ENCODE measurements at regions not wholly inside any gene's neighbourhood (a gene's known extent, or its start where the extent isn't known, plus 50 kb on each side); places are given as distances from the start of the nearest gene placed in this dataset.

DNA sequence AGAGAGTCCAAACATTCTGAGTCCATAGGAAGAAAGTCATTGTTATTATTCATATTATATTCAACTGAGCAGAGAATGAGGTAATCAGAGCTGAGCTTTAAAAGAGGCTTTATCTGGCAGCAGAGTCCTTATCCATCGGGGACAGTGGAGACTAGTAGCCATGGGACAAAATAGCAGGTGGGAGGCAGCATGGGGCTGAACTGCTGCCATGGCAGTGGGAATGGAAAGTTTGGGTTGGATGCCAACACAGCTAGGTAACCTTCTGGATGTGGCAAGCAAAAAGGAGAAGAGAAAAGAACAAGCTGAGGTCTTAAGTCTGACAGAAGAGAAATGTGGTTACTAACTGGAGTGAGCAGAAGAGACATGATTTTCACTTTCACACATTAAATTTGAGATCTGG is 71.0 kb upstream of the CDKN3 start:
- 75 to 97% (median 86%) methylated on average over 1 of the region's 1 CpG for WGBS, 5 donors
- Histone ChIP-seq H3K36me3 (no peaks in the 10 kb centered on the region), H3K27me3 (replicated peaks in 1 of 7) (peaks cover 0 to 11% (median 0%) of the 10 kb centered on the region in 7 donors), H3K4me1 (peaks cover 0 to 8% (median 0%) of the 10 kb centered on the region in 6 donors), H3K27ac (no peak overlapping the region), H3K4me3 (no peak overlapping the region), H3K9me3 (no peaks in the 10 kb centered on the region)
- intact Hi-C loops (cut with DNase I; ENCODE audit: low total_unique reads): no loop called here
- no peak for DNase-seq
- no peak for TF ChIP-seq POLR2AphosphoS5 (IDR thresholded peaks at IDR 0.05)
- no peak for TF ChIP-seq POLR2A (IDR thresholded peaks at IDR 0.05)
- TF ChIP-seq, protein P1, sequence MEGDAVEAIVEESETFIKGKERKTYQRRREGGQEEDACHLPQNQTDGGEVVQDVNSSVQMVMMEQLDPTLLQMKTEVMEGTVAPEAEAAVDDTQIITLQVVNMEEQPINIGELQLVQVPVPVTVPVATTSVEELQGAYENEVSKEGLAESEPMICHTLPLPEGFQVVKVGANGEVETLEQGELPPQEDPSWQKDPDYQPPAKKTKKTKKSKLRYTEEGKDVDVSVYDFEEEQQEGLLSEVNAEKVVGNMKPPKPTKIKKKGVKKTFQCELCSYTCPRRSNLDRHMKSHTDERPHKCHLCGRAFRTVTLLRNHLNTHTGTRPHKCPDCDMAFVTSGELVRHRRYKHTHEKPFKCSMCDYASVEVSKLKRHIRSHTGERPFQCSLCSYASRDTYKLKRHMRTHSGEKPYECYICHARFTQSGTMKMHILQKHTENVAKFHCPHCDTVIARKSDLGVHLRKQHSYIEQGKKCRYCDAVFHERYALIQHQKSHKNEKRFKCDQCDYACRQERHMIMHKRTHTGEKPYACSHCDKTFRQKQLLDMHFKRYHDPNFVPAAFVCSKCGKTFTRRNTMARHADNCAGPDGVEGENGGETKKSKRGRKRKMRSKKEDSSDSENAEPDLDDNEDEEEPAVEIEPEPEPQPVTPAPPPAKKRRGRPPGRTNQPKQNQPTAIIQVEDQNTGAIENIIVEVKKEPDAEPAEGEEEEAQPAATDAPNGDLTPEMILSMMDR (IDR thresholded peaks at IDR 0.05 in 8 of 11, conservative IDR thresholded peaks at IDR 0.05 in 3 of 11): no peak

DNA sequence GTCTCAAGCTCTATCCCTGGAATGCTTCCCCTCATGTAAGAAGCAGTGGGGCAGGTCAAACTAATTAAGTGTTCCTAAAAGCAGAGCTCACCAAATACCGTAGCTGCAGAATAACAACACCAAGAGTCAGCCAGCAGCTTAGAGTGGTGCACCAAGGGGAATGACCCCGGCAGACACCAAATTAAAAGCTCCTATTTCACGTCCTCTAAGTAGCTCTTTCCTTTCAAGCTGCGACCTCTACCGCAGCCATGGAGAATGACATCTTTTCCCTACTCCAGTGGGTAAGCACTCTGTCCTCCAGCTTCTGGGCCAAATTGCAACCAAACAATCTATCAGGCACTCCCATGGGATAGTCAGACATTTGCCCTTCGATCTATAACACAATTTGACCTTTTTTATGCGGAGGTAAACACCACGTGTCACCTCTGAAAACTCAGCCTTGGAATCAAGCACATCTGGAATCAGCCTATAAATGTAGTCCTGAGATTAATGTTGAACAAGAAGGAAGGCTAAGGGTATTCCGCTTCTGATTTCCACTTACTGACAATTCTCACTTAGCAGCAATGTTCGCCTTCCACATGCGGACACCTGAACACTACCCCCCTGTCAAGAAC is 67.6 kb upstream of the CDKN3 start:
- no peak overlapping the region for H3K27ac ChIP-seq
- DNase-seq: no peak
- no peak overlapping the region for H3K4me3 ChIP-seq
- H3K27me3 ChIP-seq (replicated peaks in 1 of 7): peaks cover 0 to 7% (median 0%) of the 10 kb centered on the region in 7 donors
- intact Hi-C loops (cut with DNase I; ENCODE audit: low total_unique reads): no loop called here
- H3K36me3 ChIP-seq: no peaks in the 10 kb centered on the region
- H3K9me3 ChIP-seq: no peaks in the 10 kb centered on the region
- TF ChIP-seq POLR2AphosphoS5 (IDR thresholded peaks at IDR 0.05) (no peak), POLR2A (IDR thresholded peaks at IDR 0.05) (no peak)
- TF ChIP-seq, protein P1 (IDR thresholded peaks at IDR 0.05 in 8 of 11, conservative IDR thresholded peaks at IDR 0.05 in 3 of 11): peak in 10 of 11 experiments; percentile 22 to 63 (median 44)
- WGBS, 5 donors: 27 to 32% (median 28%) methylated on average over 11 of the region's 11 CpGs
- peaks cover 0 to 8% (median 0%) of the 10 kb centered on the region in 6 donors for H3K4me1 ChIP-seq

DNA sequence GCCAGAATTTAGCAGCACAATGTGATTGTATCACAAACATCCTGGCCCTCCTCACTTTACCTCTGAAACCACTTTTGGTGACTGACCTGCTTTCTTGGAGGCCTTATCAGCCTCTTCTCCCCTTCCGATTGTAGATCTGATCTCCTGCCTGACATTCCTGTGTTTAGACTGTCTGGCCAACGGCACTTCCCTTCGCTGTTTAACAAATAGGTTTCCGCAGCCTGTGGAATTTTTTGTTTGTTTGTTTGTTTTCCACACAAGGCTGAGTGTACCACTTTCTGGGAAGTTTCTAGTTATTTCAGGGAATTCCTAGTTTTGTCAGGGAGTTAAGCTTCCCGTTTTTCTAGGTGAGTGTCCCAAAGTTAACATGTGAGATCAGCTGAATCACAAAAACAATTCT is 65.9 kb upstream of the CDKN3 start:
- H3K4me3 ChIP-seq: no peak overlapping the region
- TF ChIP-seq POLR2A (IDR thresholded peaks at IDR 0.05) (no peak), POLR2AphosphoS5 (IDR thresholded peaks at IDR 0.05) (no peak)
- TF ChIP-seq, protein P1 (IDR thresholded peaks at IDR 0.05 in 8 of 11, conservative IDR thresholded peaks at IDR 0.05 in 3 of 11): no peak
- no peaks in the 10 kb centered on the region for H3K9me3 ChIP-seq
- H3K27me3 ChIP-seq (replicated peaks in 1 of 7): peaks cover 0 to 7% (median 0%) of the 10 kb centered on the region in 7 donors
- H3K27ac ChIP-seq: no peak overlapping the region
- intact Hi-C loops (cut with DNase I; ENCODE audit: low total_unique reads): loop anchor here (10.0 kb wide), 1 partner anchor 1036 kb away; no protein-coding TSS in a partner anchor
- peaks cover 0 to 8% (median 0%) of the 10 kb centered on the region in 6 donors for H3K4me1 ChIP-seq
- 76 to 92% (median 77%) methylated on average over 5 of the region's 5 CpGs for WGBS, 5 donors
- H3K36me3 ChIP-seq: no peaks in the 10 kb centered on the region
- DNase-seq: no peak

DNA sequence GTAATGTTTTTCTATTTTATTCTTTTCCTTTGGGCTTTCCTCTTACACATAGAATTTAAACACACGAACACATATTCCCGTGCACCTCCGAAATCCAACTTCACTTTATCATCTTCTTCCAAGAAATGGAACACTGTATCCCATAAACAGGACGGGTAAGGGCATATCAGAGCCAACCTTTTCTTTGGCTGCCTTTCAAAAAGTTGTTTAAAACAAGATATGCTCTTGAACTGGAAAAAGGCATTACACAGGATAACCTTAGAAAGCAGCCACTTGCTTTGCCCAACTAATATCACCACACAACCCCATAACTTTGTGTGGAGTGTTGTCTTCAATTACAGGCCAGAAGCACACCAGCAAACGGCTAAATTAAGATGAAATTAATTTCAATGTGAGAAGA is 65.3 kb upstream of the CDKN3 start:
- intact Hi-C loops (cut with DNase I; ENCODE audit: low total_unique reads): loop anchor here (10.0 kb wide), 1 partner anchor 1037 kb away; no protein-coding TSS in a partner anchor
- Histone ChIP-seq H3K36me3 (no peaks in the 10 kb centered on the region), H3K27ac (no peak overlapping the region), H3K27me3 (replicated peaks in 1 of 7) (peaks cover 0 to 7% (median 0%) of the 10 kb centered on the region in 7 donors), H3K4me1 (peaks cover 0 to 8% (median 0%) of the 10 kb centered on the region in 6 donors), H3K4me3 (no peak overlapping the region), H3K9me3 (no peaks in the 10 kb centered on the region)
- DNase-seq: no peak
- 66 to 93% (median 84%) methylated on average over 5 of the region's 5 CpGs for WGBS, 5 donors
- TF ChIP-seq POLR2AphosphoS5 (IDR thresholded peaks at IDR 0.05) (no peak), POLR2A (IDR thresholded peaks at IDR 0.05) (no peak)
- TF ChIP-seq, protein P1 (IDR thresholded peaks at IDR 0.05 in 8 of 11, conservative IDR thresholded peaks at IDR 0.05 in 3 of 11): no peak

Data from spleen (tissue), 11 donors.